ENCODE measurements at regions not wholly inside any gene's neighbourhood (a gene's known extent, or its start where the extent isn't known, plus 50 kb on each side); places are given as distances from the start of the nearest gene placed in this dataset.
"Not testable (repeated sequence)": the region's sequence is repeated elsewhere in the genome, so short reads cannot be mapped to it uniquely, and the experiment has no call there.

- DNase-seq: no peak
These were observed 589.0 kb downstream of the TMEM121 start for GRCh38 chr14:106115401-106115800.

- DNase-seq: not testable (repeated sequence)
These were observed 590.1 kb downstream of the TMEM121 start for GRCh38 chr14:106116339-106116930.

- DNase-seq: peak; percentile 31
These were observed 593.7 kb downstream of the TMEM121 start for GRCh38 chr14:106120101-106120500.

- DNase-seq: peak; percentile 10
These were observed 602.9 kb downstream of the TMEM121 start for GRCh38 chr14:106129274-106129673.

- DNase-seq: not testable (repeated sequence)
These were observed 603.7 kb downstream of the TMEM121 start for GRCh38 chr14:106129904-106130661.

GRCh38 chr14:106133126-106133525 is 606.7 kb downstream of the TMEM121 start:
- DNase-seq: not testable (repeated sequence)

GRCh38 chr14:106134886-106135285 is 608.5 kb downstream of the TMEM121 start:
- DNase-seq: no peak

GRCh38 chr14:106141242-106142220 is 615.1 kb downstream of the TMEM121 start:
- peak; percentile 11 for DNase-seq

- DNase-seq: not testable (repeated sequence)
These were observed 619.3 kb downstream of the TMEM121 start for GRCh38 chr14:106145731-106146130.

- DNase-seq: peak; percentile 48
These were observed 627.1 kb downstream of the TMEM121 start for GRCh38 chr14:106153362-106153955.

- no peak for DNase-seq
These were observed 636.9 kb downstream of the TMEM121 start for GRCh38 chr14:106163316-106163715.

GRCh38 chr14:106163812-106164211 is 637.4 kb downstream of the TMEM121 start:
- DNase-seq: not testable (repeated sequence)

GRCh38 chr14:106166232-106166631 is 639.8 kb downstream of the TMEM121 start:
- no peak for DNase-seq

- DNase-seq: no peak
These were observed 640.3 kb downstream of the TMEM121 start for GRCh38 chr14:106166650-106167204.

- peak; percentile 10 for DNase-seq
These were observed 643.8 kb downstream of the TMEM121 start for GRCh38 chr14:106170163-106170658.

- no peak for DNase-seq
These were observed 647.8 kb downstream of the TMEM121 start for GRCh38 chr14:106174206-106174605.

GRCh38 chr14:106177266-106178246 is 651.2 kb downstream of the TMEM121 start:
- not testable (repeated sequence) for DNase-seq

- no peak for DNase-seq
These were observed 653.4 kb downstream of the TMEM121 start for GRCh38 chr14:106179761-106180160.

- DNase-seq: not testable (repeated sequence)
These were observed 658.4 kb downstream of the TMEM121 start for GRCh38 chr14:106184771-106185170.

GRCh38 chr14:106185174-106185836 is 658.9 kb downstream of the TMEM121 start:
- not testable (repeated sequence) for DNase-seq
